IMR-90 (cell line): ENCODE measurements at regions not wholly inside any gene's neighbourhood (a gene's known extent, or its start where the extent isn't known, plus 50 kb on each side); places are given as distances from the start of the nearest gene placed in this dataset.
"Not testable (repeated sequence)": the region's sequence is repeated elsewhere in the genome, so short reads cannot be mapped to it uniquely, and the experiment has no call there.

Source experiments
- ATAC-seq: fragments of 200-7000 bp; cut with Tn5 transposase; 2 replicates; pipeline ENCODE4 v1.9.1; 2020; ENCODE audit warnings: low read depth, mild to moderate bottlenecking, moderate library complexity
- BruUV-seq: library from RNA; stranded (reverse); fragments of 400-500 nt; replicated peaks from 2 replicates; lab custom pipeline; 2021; lab: Mats Ljungman, UMichigan
- CTCF ChIA-PET: fragments of 300-600 bp; formaldehyde crosslinking; extraction: SDS; loops from one replicate; lab custom pipeline; 2021; ENCODE audit warnings: antibody characterized with exemption; lab: Yijun Ruan, JAX
- POLR2A ChIA-PET: fragments of 300-600 bp; sonication (Branson Sonifier 250); formaldehyde crosslinking; loops from one replicate; lab custom pipeline; 2022; ENCODE audit warnings: antibody characterized with exemption; ENCODE audit not compliant: unreplicated experiment; lab: Charles Lee
- DNase-seq: peaks from one replicate; pipeline ENCODE4 v3.0.0; 2013
- H2AFZ ChIP-seq: replicated peaks from 2 replicates; pipeline ENCODE3; 2013; ENCODE audit warnings: low read length, mild to moderate bottlenecking; ENCODE audit not compliant: poor library complexity
- H2AK5ac ChIP-seq: 2 replicates; pipeline ENCODE4 v1.6.1; 2013; ENCODE audit warnings: low read depth, low read length, inconsistent platforms
- H2AK9ac ChIP-seq: replicated peaks from 2 replicates; pipeline ENCODE3; 2013; ENCODE audit warnings: mild to moderate bottlenecking, low read depth, low read length, moderate library complexity; ENCODE audit not compliant: poor library complexity
- H2BK120ac ChIP-seq: 2 replicates; pipeline ENCODE4 v1.6.1; 2013; ENCODE audit warnings: low read depth, low read length, inconsistent platforms
- H2BK15ac ChIP-seq: 3 replicates; pipeline ENCODE4 v1.6.1; 2013; ENCODE audit warnings: low read depth, low read length, inconsistent platforms
- H2BK20ac ChIP-seq: 2 replicates; pipeline ENCODE4 v1.6.1; 2013; ENCODE audit warnings: low read depth, mild to moderate bottlenecking, inconsistent platforms, low read length, moderate library complexity
- H2BK5ac ChIP-seq: 2 replicates; pipeline ENCODE4 v1.6.1; 2013; ENCODE audit warnings: mild to moderate bottlenecking, low read depth, low read length, inconsistent platforms; ENCODE audit not compliant: poor library complexity, severe bottlenecking
- H3K14ac ChIP-seq: replicated peaks from 2 replicates; pipeline ENCODE4 v1.6.1; 2013; ENCODE audit warnings: low read depth, low read length, inconsistent platforms
- H3K18ac ChIP-seq: 2 replicates; pipeline ENCODE4 v1.6.1; 2013; ENCODE audit warnings: low read depth, low read length, control low read depth
- H3K23ac ChIP-seq: 2 replicates; pipeline ENCODE4 v1.6.1; 2013; ENCODE audit warnings: low read depth, low read length, inconsistent platforms
- H3K27ac ChIP-seq: 2 replicates; pipeline ENCODE4 v1.5.1; 2013; ENCODE audit warnings: mild to moderate bottlenecking, control low read depth, low read length; ENCODE audit not compliant: insufficient read depth
- H3K27me3 ChIP-seq: 2 replicates; pipeline ENCODE4 v1.6.1; 2013; ENCODE audit warnings: low read length; ENCODE audit not compliant: control insufficient read depth, insufficient read depth
- H3K36me3 ChIP-seq: 2 replicates; pipeline ENCODE4 v1.6.1; 2013; ENCODE audit warnings: low read length, mixed read lengths; ENCODE audit not compliant: control insufficient read depth, insufficient read depth
- H3K4ac ChIP-seq: 2 replicates; pipeline ENCODE4 v1.6.1; 2013; ENCODE audit warnings: low read depth, low read length, inconsistent platforms
- H3K4me1 ChIP-seq: 2 replicates; pipeline ENCODE4 v1.6.1; 2013; ENCODE audit warnings: low read length, mixed read lengths; ENCODE audit not compliant: control insufficient read depth, insufficient read depth
- H3K4me2 ChIP-seq: 2 replicates; pipeline ENCODE4 v1.6.1; 2013; ENCODE audit warnings: low read depth, mild to moderate bottlenecking, control low read depth, low read length, moderate library complexity
- H3K4me3 ChIP-seq: 2 replicates; pipeline ENCODE4 v1.5.1; 2013; ENCODE audit warnings: low read depth, mild to moderate bottlenecking, control low read depth, low read length, moderate library complexity; ENCODE audit not compliant: insufficient read depth
- H3K56ac ChIP-seq: 2 replicates; pipeline ENCODE4 v1.6.1; 2013; ENCODE audit warnings: low read length, inconsistent platforms; ENCODE audit not compliant: insufficient read depth; ENCODE audit errors: extremely low read depth
- H3K79me1 ChIP-seq, 2 experiments: 2 replicates each; pipeline ENCODE4 v1.6.1; 2013; ENCODE audit warnings: low read length in 2 of 2, inconsistent platforms in 1 of 2, low read depth in 1 of 2
- H3K9ac ChIP-seq: 2 replicates; pipeline ENCODE4 v1.6.1; 2013; ENCODE audit warnings: low read depth, low read length, control low read depth
- H3K9me1 ChIP-seq: 2 replicates; pipeline ENCODE4 v1.6.1; 2013; ENCODE audit warnings: low read length, inconsistent platforms; ENCODE audit not compliant: insufficient read depth
- H3K9me3 ChIP-seq: 2 replicates; pipeline ENCODE4 v1.6.1; 2013; ENCODE audit warnings: low read length; ENCODE audit not compliant: control insufficient read depth, insufficient read depth
- H4K20me1 ChIP-seq: 2 replicates; pipeline ENCODE4 v1.6.1; 2013; ENCODE audit warnings: low read length, inconsistent platforms; ENCODE audit not compliant: insufficient read depth
- H4K5ac ChIP-seq: 2 replicates; pipeline ENCODE4 v1.6.1; 2013; ENCODE audit warnings: mild to moderate bottlenecking, low read depth, low read length, control low read depth
- H4K8ac ChIP-seq, 2 experiments: 2 replicates each; pipeline ENCODE4 v1.6.1; 2013; ENCODE audit warnings: low read depth in 2 of 2, low read length in 2 of 2, control low read depth in 1 of 2, inconsistent platforms in 1 of 2
- H4K91ac ChIP-seq: 2 replicates; pipeline ENCODE4 v1.6.1; 2013; ENCODE audit warnings: low read depth, low read length, inconsistent platforms; ENCODE audit not compliant: insufficient read depth
- WGBS, 2 experiments: methylation state at CpG; one replicate each; pipeline versions ENCODE4 v1.1.5 to v1.1.7; 2013; ENCODE audit warnings: missing lambda C conversion rate in 2 of 2; ENCODE audit not compliant: insufficient read length in 1 of 2; ENCODE audit errors: extremely low coverage in 2 of 2; 5-methylcytosine and 5-hydroxymethylcytosine counted together
- dilution Hi-C: fragments of 300-500 bp; cut with HindIII; formaldehyde crosslinking; loops from one replicate; pipeline ENCODE4 v1.14.3; 2018; ENCODE audit warnings: low sequenced_read_pairs; ENCODE audit not compliant: unreplicated experiment
- in situ Hi-C: fragments of 300-500 bp; cut with MboI; formaldehyde crosslinking; loops from 3 replicates; pipeline ENCODE4 v1.14.3; 2019; ENCODE audit warnings: low sequenced_read_pairs, inconsistent platforms, mixed read lengths
- intact Hi-C: fragments of 100-400 bp; cut with micrococcal nuclease; formaldehyde crosslinking; loops from 2 replicates; pipeline ENCODE4 v1.10.0; 2022

DNA sequence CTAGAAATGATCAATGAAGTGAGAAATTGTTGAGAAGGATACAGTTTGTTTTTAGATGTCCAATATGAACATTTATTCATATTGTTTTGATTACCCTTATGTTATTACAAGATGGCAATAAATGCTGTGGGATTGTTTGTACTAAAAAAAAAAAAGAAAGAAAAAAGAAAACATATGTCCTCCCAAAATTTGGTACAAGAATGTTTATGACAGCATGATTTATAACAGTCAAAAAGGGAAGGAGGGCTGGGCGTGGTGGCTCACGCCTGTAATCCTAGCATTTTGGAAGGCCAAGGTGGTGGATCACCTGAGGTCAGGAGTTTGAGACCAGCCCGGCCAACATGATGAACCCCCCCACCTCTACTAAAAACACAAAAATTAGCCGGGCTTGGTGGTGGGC lies 78.5 kb upstream of the ID2 start:
- H2BK5ac ChIP-seq, H4K8ac ChIP-seq, H4K91ac ChIP-seq, intact Hi-C loops, H3K9ac ChIP-seq, ATAC-seq, H3K36me3 ChIP-seq, H3K18ac ChIP-seq, DNase-seq, BruUV-seq, H4K20me1 ChIP-seq, H2AFZ ChIP-seq, CTCF ChIA-PET, POLR2A ChIA-PET, H2BK20ac ChIP-seq, H3K79me1 ChIP-seq, H2AK9ac ChIP-seq, H3K4me3 ChIP-seq, H3K14ac ChIP-seq, H2BK120ac ChIP-seq, H4K5ac ChIP-seq, H3K23ac ChIP-seq, H3K27me3 ChIP-seq, H3K9me3 ChIP-seq, H3K4ac ChIP-seq, in situ Hi-C loops, H2AK5ac ChIP-seq, dilution Hi-C loops, H3K56ac ChIP-seq, H3K27ac ChIP-seq, H2BK15ac ChIP-seq, H3K4me2 ChIP-seq: not testable (repeated sequence)
- peaks cover 13% of the 10 kb centered on the region for H3K9me1 ChIP-seq
- no CpG with 5 or more reads among the region's 4 CpGs for WGBS, 2 experiments
- H3K4me1 ChIP-seq: peaks cover 15% of the 10 kb centered on the region
